Mammary epithelial cell (primary cell): ENCODE measurements at regions not wholly inside any gene's neighbourhood (a gene's known extent, or its start where the extent isn't known, plus 50 kb on each side); places are given as distances from the start of the nearest gene placed in this dataset.

Experiments used
- CTCF ChIP-seq, 2 donors: IDR thresholded peaks in 1 of 2; conservative IDR thresholded peaks in 1 of 2; 2 replicates each; pipeline ENCODE4 v1.5.1; 2011 to 2012; ENCODE audit warnings: inconsistent platforms in 2 of 2, low read length in 2 of 2, mild to moderate bottlenecking in 2 of 2, control low read depth in 1 of 2, low read depth in 1 of 2; ENCODE audit not compliant: insufficient read depth in 1 of 2; ENCODE audit errors: extremely low read depth in 1 of 2
- EZH2 ChIP-seq: IDR thresholded peaks from 2 replicates; pipeline ENCODE4 v1.6.1; 2012; ENCODE audit warnings: low read length, inconsistent platforms, borderline replicate concordance

- no peak for TF ChIP-seq CTCF (conservative IDR thresholded peaks at IDR 0.05 in 1 of 2, IDR thresholded peaks at IDR 0.05 in 1 of 2; ENCODE audit: extremely low read depth in 1 of 2, insufficient read depth in 1 of 2, low read depth in 1 of 2, low read length in 2 of 2)
- TF ChIP-seq EZH2, result no peak
These were observed 877.3 kb downstream of the BRD1 start for GRCh38 chr22:48950151-48950915.
